GM12891 (cell line): ENCODE measurements at regions not wholly inside any gene's neighbourhood (a gene's known extent, or its start where the extent isn't known, plus 50 kb on each side); places are given as distances from the start of the nearest gene placed in this dataset.

Experiments
- PAX5 ChIP-seq: IDR thresholded peaks from 2 replicates; pipeline ENCODE4 v1.6.1; 2011; ENCODE audit warnings: low read length, moderate library complexity, mild to moderate bottlenecking; ENCODE audit not compliant: insufficient read depth, severe bottlenecking
- POLR2A ChIP-seq: IDR thresholded peaks from 2 replicates; pipeline ENCODE4 v1.6.1; 2011; ENCODE audit warnings: low read depth, low read length, control low read depth
- POLR2AphosphoS5 ChIP-seq: IDR thresholded peaks from 2 replicates; pipeline ENCODE4 v1.6.1; 2011; ENCODE audit warnings: low read depth, low read length, control low read depth
- POU2F2 ChIP-seq: IDR thresholded peaks from 2 replicates; pipeline ENCODE4 v1.6.1; 2011; ENCODE audit warnings: low read depth, mild to moderate bottlenecking, control low read depth, low read length, moderate library complexity
- SPI1 ChIP-seq: IDR thresholded peaks from 2 replicates; pipeline ENCODE4 v1.6.1; 2011; ENCODE audit warnings: low read depth, low read length, control low read depth
- TAF1 ChIP-seq: IDR thresholded peaks from 2 replicates; pipeline ENCODE4 v1.6.1; 2011; ENCODE audit warnings: low read depth, low read length, control low read depth

DNA sequence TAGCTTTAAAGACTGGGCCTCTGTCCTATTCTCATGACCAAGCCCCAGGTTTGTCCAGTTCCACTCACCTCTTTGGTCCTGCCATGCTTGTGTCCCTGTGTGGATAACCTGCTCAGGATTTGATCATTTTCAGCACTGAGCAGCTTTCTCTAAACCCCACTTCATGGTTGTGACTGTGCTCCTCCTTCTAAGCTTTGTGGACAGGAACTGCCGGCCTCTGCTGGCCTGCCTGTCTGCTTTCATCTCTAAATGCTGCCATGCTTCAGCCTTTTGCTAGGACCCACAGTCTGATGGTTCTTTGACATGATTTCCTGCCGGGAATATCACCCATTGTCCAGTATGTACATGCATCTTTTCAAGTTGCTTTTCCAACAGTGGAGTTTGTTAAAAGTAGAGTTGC lies 53.9 kb upstream of the STXBP6 start:
- TF ChIP-seq POLR2AphosphoS5 (no peak), POLR2A (no peak), TAF1 (no peak), SPI1 (no peak), POU2F2 (no peak), PAX5 (no peak)
